Tibial nerve (tissue), 4 donors: ENCODE measurements at regions not wholly inside any gene's neighbourhood (a gene's known extent, or its start where the extent isn't known, plus 50 kb on each side); places are given as distances from the start of the nearest gene placed in this dataset.

Source experiments
- EP300 ChIP-seq, 2 donors: sonication (generic); formaldehyde crosslinking; IDR thresholded peaks; one replicate each; pipeline ENCODE4 v1.6.1; 2017; ENCODE audit warnings: antibody characterized with exemption in 2 of 2, mild to moderate bottlenecking in 1 of 2
- POLR2A ChIP-seq, 2 donors: fragments of 450-650 bp; IDR thresholded peaks; one replicate each; pipeline ENCODE4 v1.6.1; 2017; ENCODE audit warnings: antibody characterized with exemption in 2 of 2, mild to moderate bottlenecking in 2 of 2, moderate library complexity in 2 of 2
- TF ChIP-seq, protein P1 (sequence below), 5 experiments: fragments of 200-600 bp in 3 of 5; fragments of 450-650 bp in 2 of 5; sonication (generic) in 3 of 5; IDR thresholded peaks; one replicate each; pipeline ENCODE4 v1.5.1; 2016 to 2019; ENCODE audit warnings: antibody characterized with exemption in 5 of 5, mild to moderate bottlenecking in 3 of 5, moderate library complexity in 2 of 5

DNA sequence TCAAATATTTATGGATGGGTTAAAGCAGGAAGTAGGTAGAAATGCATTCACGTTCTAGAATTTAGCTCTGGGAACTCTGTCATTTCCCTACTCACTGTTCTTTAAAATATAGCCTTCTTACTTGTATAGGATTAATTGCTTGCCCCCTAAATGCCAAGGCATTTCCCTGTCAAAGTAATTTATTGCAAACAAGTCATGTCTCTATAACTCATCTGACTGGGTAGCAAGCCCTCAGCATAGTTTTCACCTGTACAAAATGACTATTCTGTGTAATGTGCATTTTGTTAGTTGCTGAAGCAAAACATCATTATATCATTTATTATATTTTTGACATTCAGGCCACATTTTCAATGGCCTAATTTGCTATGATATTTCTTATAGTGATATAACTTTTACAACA is 1308.2 kb upstream of the EPHA6 start:
- TF ChIP-seq POLR2A (IDR thresholded peaks at IDR 0.05) (no peak), EP300 (IDR thresholded peaks at IDR 0.05) (no peak)
- TF ChIP-seq, protein P1, sequence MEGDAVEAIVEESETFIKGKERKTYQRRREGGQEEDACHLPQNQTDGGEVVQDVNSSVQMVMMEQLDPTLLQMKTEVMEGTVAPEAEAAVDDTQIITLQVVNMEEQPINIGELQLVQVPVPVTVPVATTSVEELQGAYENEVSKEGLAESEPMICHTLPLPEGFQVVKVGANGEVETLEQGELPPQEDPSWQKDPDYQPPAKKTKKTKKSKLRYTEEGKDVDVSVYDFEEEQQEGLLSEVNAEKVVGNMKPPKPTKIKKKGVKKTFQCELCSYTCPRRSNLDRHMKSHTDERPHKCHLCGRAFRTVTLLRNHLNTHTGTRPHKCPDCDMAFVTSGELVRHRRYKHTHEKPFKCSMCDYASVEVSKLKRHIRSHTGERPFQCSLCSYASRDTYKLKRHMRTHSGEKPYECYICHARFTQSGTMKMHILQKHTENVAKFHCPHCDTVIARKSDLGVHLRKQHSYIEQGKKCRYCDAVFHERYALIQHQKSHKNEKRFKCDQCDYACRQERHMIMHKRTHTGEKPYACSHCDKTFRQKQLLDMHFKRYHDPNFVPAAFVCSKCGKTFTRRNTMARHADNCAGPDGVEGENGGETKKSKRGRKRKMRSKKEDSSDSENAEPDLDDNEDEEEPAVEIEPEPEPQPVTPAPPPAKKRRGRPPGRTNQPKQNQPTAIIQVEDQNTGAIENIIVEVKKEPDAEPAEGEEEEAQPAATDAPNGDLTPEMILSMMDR (IDR thresholded peaks at IDR 0.05): no peak
